Fibroblast of lung (primary cell): ENCODE measurements at regions not wholly inside any gene's neighbourhood (a gene's known extent, or its start where the extent isn't known, plus 50 kb on each side); places are given as distances from the start of the nearest gene placed in this dataset.

ENCODE experiments used
- DNase-seq, 2 donors: peaks; one replicate each; pipeline versions ENCODE4 v3.0.0 to v3.0.0-alpha.2; 2010; ENCODE audit warnings: low read depth in 2 of 2
- H2AFZ ChIP-seq: 2 replicates; pipeline ENCODE4 v1.5.1; 2012; ENCODE audit warnings: low read length, control low read depth, inconsistent platforms
- H3K27ac ChIP-seq: 2 replicates; pipeline ENCODE4 v1.5.1; 2011; ENCODE audit warnings: low read length, control low read depth; ENCODE audit not compliant: insufficient read depth
- H3K27me3 ChIP-seq: 2 replicates; pipeline ENCODE4 v1.5.1; 2011; ENCODE audit warnings: mild to moderate bottlenecking, low read length; ENCODE audit not compliant: control insufficient read depth, insufficient read depth
- H3K36me3 ChIP-seq: 2 replicates; pipeline ENCODE4 v1.5.1; 2011; ENCODE audit warnings: low read length; ENCODE audit not compliant: control insufficient read depth, insufficient read depth
- H3K4me1 ChIP-seq: 2 replicates; pipeline ENCODE4 v1.5.1; 2011; ENCODE audit warnings: low read length; ENCODE audit not compliant: control insufficient read depth, insufficient read depth; ENCODE audit errors: extremely low read depth
- H3K4me2 ChIP-seq: 2 replicates; pipeline ENCODE4 v1.5.1; 2011; ENCODE audit warnings: low read length, control low read depth; ENCODE audit not compliant: insufficient read depth; ENCODE audit errors: extremely low read depth
- H3K4me3 ChIP-seq, 4 experiments: fragments of 200-600 bp in 1 of 4; sonication (generic) in 1 of 4; replicated peaks in 1 of 4; 2 replicates each; pipeline ENCODE4 v1.5.1; 2011 to 2016; ENCODE audit warnings: low read length in 4 of 4, low read depth in 3 of 4, mild to moderate bottlenecking in 3 of 4, control low read depth in 2 of 4, inconsistent platforms in 1 of 4, mixed read lengths in 1 of 4; ENCODE audit not compliant: insufficient read depth in 1 of 4; ENCODE audit errors: control extremely low read depth in 1 of 4
- H3K79me2 ChIP-seq: 2 replicates; pipeline ENCODE4 v1.5.1; 2012; ENCODE audit warnings: mild to moderate bottlenecking, low read length, inconsistent platforms; ENCODE audit not compliant: control insufficient read depth, insufficient read depth
- H3K9ac ChIP-seq: 2 replicates; pipeline ENCODE4 v1.5.1; 2011; ENCODE audit warnings: mild to moderate bottlenecking, low read length, control low read depth; ENCODE audit not compliant: insufficient read depth
- H3K9me3 ChIP-seq: 2 replicates; pipeline ENCODE4 v1.5.1; 2012; ENCODE audit warnings: low read depth, low read length; ENCODE audit not compliant: control insufficient read depth, insufficient read depth
- H4K20me1 ChIP-seq: 2 replicates; pipeline ENCODE4 v1.5.1; 2011; ENCODE audit warnings: low read length; ENCODE audit not compliant: control insufficient read depth, insufficient read depth; ENCODE audit errors: extremely low read depth
- CTCF ChIP-seq, 2 donors: IDR thresholded peaks in 1 of 2; conservative IDR thresholded peaks in 1 of 2; 1 replicate in 1 of 2; 2 replicates in 1 of 2; pipeline ENCODE4 v1.5.1; 2011 to 2012; ENCODE audit warnings: low read length in 2 of 2, control low read depth in 1 of 2, inconsistent platforms in 1 of 2, low read depth in 1 of 2, mild to moderate bottlenecking in 1 of 2
- EZH2 ChIP-seq: IDR thresholded peaks from 2 replicates; pipeline ENCODE4 v1.5.1; 2012; ENCODE audit warnings: low read length, control low read depth, mild to moderate bottlenecking; ENCODE audit errors: missing control alignments

GRCh38 chr1:99573431-99574217, 72.3 kb upstream of the PALMD start:
- H3K4me3 ChIP-seq: no peak overlapping the region
- no peaks in the 10 kb centered on the region for H3K27me3 ChIP-seq
- peak in 1 of 2 donors; percentile 33 for DNase-seq
- no peak overlapping the region for H3K27ac ChIP-seq
- H3K4me2 ChIP-seq: peak overlapping the region; percentile 17
- no peak overlapping the region for H3K9ac ChIP-seq
- peak overlapping the region; percentile 41 for H2AFZ ChIP-seq
- no peaks in the 10 kb centered on the region for H3K9me3 ChIP-seq
- peaks cover 4% of the 10 kb centered on the region for H3K4me1 ChIP-seq
- no peaks in the 10 kb centered on the region for H4K20me1 ChIP-seq
- TF ChIP-seq EZH2: no peak
- no peak for TF ChIP-seq CTCF (conservative IDR thresholded peaks at IDR 0.05 in 1 of 2, IDR thresholded peaks at IDR 0.05 in 1 of 2; ENCODE audit: low read depth in 1 of 2, low read length in 2 of 2)
- H3K79me2 ChIP-seq: no peaks in the 10 kb centered on the region
- H3K36me3 ChIP-seq: no peaks in the 10 kb centered on the region

- Histone ChIP-seq H3K27ac (no peak overlapping the region), H3K9ac (no peak overlapping the region), H2AFZ (no peak overlapping the region), H3K79me2 (no peaks in the 10 kb centered on the region), H3K27me3 (no peaks in the 10 kb centered on the region), H3K4me2 (no peak overlapping the region), H3K4me3 (no peak overlapping the region), H3K4me1 (peaks cover 2% of the 10 kb centered on the region), H4K20me1 (no peaks in the 10 kb centered on the region), H3K9me3 (no peaks in the 10 kb centered on the region), H3K36me3 (no peaks in the 10 kb centered on the region)
- DNase-seq: no peak
- TF ChIP-seq EZH2 (no peak), CTCF (conservative IDR thresholded peaks at IDR 0.05 in 1 of 2, IDR thresholded peaks at IDR 0.05 in 1 of 2; ENCODE audit: low read depth in 1 of 2, low read length in 2 of 2) (no peak)
These were observed 68.6 kb upstream of the PALMD start for GRCh38 chr1:99577313-99577712.

- no peaks in the 10 kb centered on the region for H3K9me3 ChIP-seq
- no peaks in the 10 kb centered on the region for H3K4me1 ChIP-seq
- no peak overlapping the region for H3K4me3 ChIP-seq
- no peak for DNase-seq
- H2AFZ ChIP-seq: no peak overlapping the region
- TF ChIP-seq CTCF (conservative IDR thresholded peaks at IDR 0.05 in 1 of 2, IDR thresholded peaks at IDR 0.05 in 1 of 2; ENCODE audit: low read depth in 1 of 2, low read length in 2 of 2) (no peak), EZH2 (no peak)
- no peak overlapping the region for H3K4me2 ChIP-seq
- no peaks in the 10 kb centered on the region for H3K27me3 ChIP-seq
- H3K79me2 ChIP-seq: no peaks in the 10 kb centered on the region
- no peak overlapping the region for H3K9ac ChIP-seq
- H3K27ac ChIP-seq: no peak overlapping the region
- H3K36me3 ChIP-seq: no peaks in the 10 kb centered on the region
- no peaks in the 10 kb centered on the region for H4K20me1 ChIP-seq
These were observed 66.2 kb upstream of the PALMD start for GRCh38 chr1:99579691-99580172.
